H9 (cell line): ENCODE measurements at regions not wholly inside any gene's neighbourhood (a gene's known extent, or its start where the extent isn't known, plus 50 kb on each side); places are given as distances from the start of the nearest gene placed in this dataset.

Source experiments
- DNase-seq: peaks from one replicate; pipeline ENCODE4 v3.0.0-alpha.2; 2017
- H2AFZ ChIP-seq: one replicate; pipeline ENCODE4 v1.6.1; 2013; ENCODE audit warnings: mild to moderate bottlenecking, low read length, control low read depth, moderate library complexity
- H2AK5ac ChIP-seq: 2 replicates; pipeline ENCODE4 v1.6.1; 2013; ENCODE audit warnings: low read length, control low read depth, mixed read lengths; ENCODE audit not compliant: insufficient read length
- H2BK120ac ChIP-seq: one replicate; pipeline ENCODE4 v1.6.1; 2013; ENCODE audit warnings: low read depth, mild to moderate bottlenecking, low read length, control low read depth, inconsistent platforms; ENCODE audit not compliant: poor library complexity, severe bottlenecking
- H2BK12ac ChIP-seq: 2 replicates; pipeline ENCODE4 v1.6.1; 2013; ENCODE audit warnings: low read length, control low read depth, mixed read lengths, low read depth; ENCODE audit not compliant: insufficient read length
- H2BK15ac ChIP-seq: 2 replicates; pipeline ENCODE4 v1.6.1; 2013; ENCODE audit warnings: low read depth, low read length, control low read depth
- H2BK20ac ChIP-seq: one replicate; pipeline ENCODE4 v1.6.1; 2013; ENCODE audit warnings: low read depth, mild to moderate bottlenecking, low read length, control low read depth, inconsistent platforms; ENCODE audit not compliant: poor library complexity, severe bottlenecking
- H2BK5ac ChIP-seq: 2 replicates; pipeline ENCODE4 v1.6.1; 2013; ENCODE audit warnings: low read length, control low read depth, mixed read lengths; ENCODE audit not compliant: insufficient read length
- H3K14ac ChIP-seq: 2 replicates; pipeline ENCODE4 v1.6.1; 2013; ENCODE audit warnings: low read length, control low read depth; ENCODE audit not compliant: insufficient read depth
- H3K18ac ChIP-seq: 2 replicates; pipeline ENCODE4 v1.6.1; 2013; ENCODE audit warnings: low read depth, mild to moderate bottlenecking, mixed read lengths, low read length, control low read depth; ENCODE audit not compliant: insufficient read length
- H3K23ac ChIP-seq: 2 replicates; pipeline ENCODE4 v1.6.1; 2013; ENCODE audit warnings: low read length, control low read depth, mixed read lengths, low read depth; ENCODE audit not compliant: insufficient read length
- H3K23me2 ChIP-seq: 2 replicates; pipeline ENCODE4 v1.6.1; 2013; ENCODE audit warnings: low read depth, mild to moderate bottlenecking, mixed read lengths, low read length, control low read depth; ENCODE audit not compliant: insufficient read length, poor library complexity, severe bottlenecking
- H3K27ac ChIP-seq: 2 replicates; pipeline ENCODE4 v1.5.1; 2013; ENCODE audit warnings: low read length, control low read depth, mixed read lengths, low read depth; ENCODE audit not compliant: insufficient read length
- H3K27me3 ChIP-seq: 2 replicates; pipeline ENCODE4 v1.6.1; 2013; ENCODE audit warnings: low read length, control low read depth, inconsistent platforms; ENCODE audit not compliant: insufficient read depth
- H3K4ac ChIP-seq: 2 replicates; pipeline ENCODE4 v1.6.1; 2013; ENCODE audit warnings: low read depth, mild to moderate bottlenecking, control low read depth, inconsistent platforms, low read length, moderate library complexity
- H3K4me1 ChIP-seq: 2 replicates; pipeline ENCODE4 v1.6.1; 2013; ENCODE audit warnings: low read length, control low read depth, inconsistent platforms; ENCODE audit not compliant: insufficient read depth
- H3K4me2 ChIP-seq: 2 replicates; pipeline ENCODE4 v1.6.1; 2013; ENCODE audit warnings: low read length, control low read depth, mixed read lengths; ENCODE audit not compliant: insufficient read length, insufficient read depth
- H3K56ac ChIP-seq: 2 replicates; pipeline ENCODE4 v1.6.1; 2013; ENCODE audit warnings: low read depth, mild to moderate bottlenecking, mixed read lengths, low read length, control low read depth; ENCODE audit not compliant: insufficient read length
- H3K79me1 ChIP-seq: 2 replicates; pipeline ENCODE4 v1.6.1; 2013; ENCODE audit warnings: low read depth, mild to moderate bottlenecking, moderate library complexity, low read length, control low read depth, inconsistent platforms; ENCODE audit not compliant: insufficient read depth, poor library complexity, severe bottlenecking
- H3K79me2 ChIP-seq: 2 replicates; pipeline ENCODE4 v1.6.1; 2013; ENCODE audit warnings: low read length, control low read depth, inconsistent platforms; ENCODE audit not compliant: insufficient read depth
- H3K9ac ChIP-seq: 2 replicates; pipeline ENCODE4 v1.6.1; 2013; ENCODE audit warnings: low read length, control low read depth, mixed read lengths; ENCODE audit not compliant: insufficient read length; ENCODE audit errors: extremely low read depth
- H3K9me3 ChIP-seq: one replicate; pipeline ENCODE4 v1.6.1; 2013; ENCODE audit warnings: low read depth, low read length, inconsistent platforms; ENCODE audit not compliant: control insufficient read depth
- H3T11ph ChIP-seq: one replicate; pipeline ENCODE4 v1.6.1; 2013; ENCODE audit warnings: mild to moderate bottlenecking, low read length, control low read depth, inconsistent platforms
- H4K20me1 ChIP-seq: one replicate; pipeline ENCODE4 v1.6.1; 2013; ENCODE audit not compliant: control insufficient read depth, insufficient read length, insufficient read depth
- H4K5ac ChIP-seq: 2 replicates; pipeline ENCODE4 v1.6.1; 2013; ENCODE audit warnings: low read depth, mild to moderate bottlenecking, mixed read lengths, low read length, control low read depth; ENCODE audit not compliant: insufficient read length
- H4K8ac ChIP-seq: replicated peaks from 2 replicates; pipeline ENCODE4 v1.6.1; 2013; ENCODE audit warnings: low read length, control low read depth, mixed read lengths, low read depth; ENCODE audit not compliant: insufficient read length
- H4K91ac ChIP-seq: 2 replicates; pipeline ENCODE4 v1.6.1; 2013; ENCODE audit warnings: low read depth, mild to moderate bottlenecking, moderate library complexity, mixed read lengths, low read length, control low read depth; ENCODE audit not compliant: insufficient read length
- H3K27ac Mint-ChIP-seq, 3 experiments: 2 replicates in 2 of 3; 3 replicates in 1 of 3; pipeline ENCODE4 v1.8.0; 2020 to 2021; ENCODE audit warnings: mixed read lengths in 3 of 3, mild to moderate bottlenecking in 1 of 3, moderate library complexity in 1 of 3
- H3K27me3 Mint-ChIP-seq: 2 replicates; pipeline ENCODE4 v1.8.0; 2021; ENCODE audit warnings: low read depth, mild to moderate bottlenecking, moderate library complexity, mixed read lengths
- H3K36me3 Mint-ChIP-seq, 3 experiments: 2 replicates in 2 of 3; 3 replicates in 1 of 3; pipeline ENCODE4 v1.8.0; 2020 to 2021; ENCODE audit warnings: low read depth in 3 of 3, mixed read lengths in 3 of 3; ENCODE audit not compliant: insufficient read depth in 1 of 3
- H3K4me1 Mint-ChIP-seq, 2 experiments: 2 replicates each; pipeline ENCODE4 v1.8.0; 2020; ENCODE audit warnings: mixed read lengths in 2 of 2
- H3K4me3 Mint-ChIP-seq, 2 experiments: 2 replicates in 1 of 2; 3 replicates in 1 of 2; pipeline ENCODE4 v1.8.0; 2020 to 2021; ENCODE audit warnings: mild to moderate bottlenecking in 2 of 2, mixed read lengths in 2 of 2, moderate library complexity in 1 of 2
- H3K9me3 Mint-ChIP-seq, 2 experiments: 2 replicates in 1 of 2; 3 replicates in 1 of 2; pipeline ENCODE4 v1.8.0; 2020; ENCODE audit warnings: mild to moderate bottlenecking in 2 of 2, mixed read lengths in 2 of 2, moderate library complexity in 1 of 2
- WGBS: extraction: QIAGEN DNeasy Blood & Tissue Kit; methylation state at CpG from one replicate; pipeline ENCODE4 v1.1.7; 2013; ENCODE audit warnings: missing lambda C conversion rate, low lambda C conversion rate, mixed read lengths; ENCODE audit not compliant: insufficient read length; ENCODE audit errors: extremely low coverage; 5-methylcytosine and 5-hydroxymethylcytosine counted together
- TF ChIP-seq, protein P1 (sequence below): fragments of 200-600 bp; sonication (generic); conservative IDR thresholded peaks from 3 replicates; pipeline ENCODE4 v1.8.0; 2021; ENCODE audit warnings: antibody characterized with exemption, mild to moderate bottlenecking

DNA sequence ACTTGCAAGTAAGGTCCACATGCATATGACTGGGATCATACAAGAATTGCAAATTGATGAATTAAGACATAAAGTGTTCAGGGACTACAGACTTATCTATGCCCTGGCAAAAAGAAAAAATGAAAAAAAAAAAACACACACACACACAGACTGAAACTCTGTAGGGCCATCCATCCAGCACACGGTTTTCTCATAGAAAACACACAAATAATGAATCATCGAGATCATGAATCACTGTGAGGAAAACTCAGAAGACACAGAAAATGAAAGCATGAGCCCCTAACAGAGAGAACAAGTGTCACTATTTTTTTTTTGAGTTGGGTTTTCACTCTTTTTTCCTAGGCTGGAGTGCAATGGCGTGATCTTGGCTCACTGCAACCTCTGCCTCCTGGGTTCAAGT, 185.2 kb downstream of the IRX2 start:
- H3K9me3 Mint-ChIP-seq = no peaks in the 10 kb centered on the region
- H4K91ac ChIP-seq = no peak overlapping the region
- no peak overlapping the region for H2BK120ac ChIP-seq
- no peaks in the 10 kb centered on the region for H4K20me1 ChIP-seq
- no peak overlapping the region; a peak in 1 of 7 replicates for H3K27ac Mint-ChIP-seq
- H3K27me3 ChIP-seq = no peaks in the 10 kb centered on the region
- no peaks in the 10 kb centered on the region for H3K79me2 ChIP-seq
- H3K9ac ChIP-seq = no peak overlapping the region
- no peaks in the 10 kb centered on the region; the same call in 1 of the 2 replicates for H3K4me1 ChIP-seq
- H3K4me3 Mint-ChIP-seq = no peak overlapping the region
- no peak overlapping the region for H2BK5ac ChIP-seq
- no peak overlapping the region for H2AK5ac ChIP-seq
- H3K4ac ChIP-seq = no peak overlapping the region
- no peak overlapping the region for H2BK15ac ChIP-seq
- H3K23me2 ChIP-seq = no peaks in the 10 kb centered on the region
- H2BK12ac ChIP-seq = no peak overlapping the region
- no peak overlapping the region for H3K4me2 ChIP-seq
- no peak overlapping the region for H3K18ac ChIP-seq
- DNase-seq = no peak
- H4K5ac ChIP-seq = no peak overlapping the region
- H4K8ac ChIP-seq = no peak overlapping the region
- H3T11ph ChIP-seq = no peak overlapping the region
- H3K56ac ChIP-seq = no peak overlapping the region
- H3K23ac ChIP-seq = no peak overlapping the region
- no peak overlapping the region for H2AFZ ChIP-seq
- no peaks in the 10 kb centered on the region for H3K9me3 ChIP-seq
- no peak overlapping the region for H3K14ac ChIP-seq
- TF ChIP-seq, protein P1, sequence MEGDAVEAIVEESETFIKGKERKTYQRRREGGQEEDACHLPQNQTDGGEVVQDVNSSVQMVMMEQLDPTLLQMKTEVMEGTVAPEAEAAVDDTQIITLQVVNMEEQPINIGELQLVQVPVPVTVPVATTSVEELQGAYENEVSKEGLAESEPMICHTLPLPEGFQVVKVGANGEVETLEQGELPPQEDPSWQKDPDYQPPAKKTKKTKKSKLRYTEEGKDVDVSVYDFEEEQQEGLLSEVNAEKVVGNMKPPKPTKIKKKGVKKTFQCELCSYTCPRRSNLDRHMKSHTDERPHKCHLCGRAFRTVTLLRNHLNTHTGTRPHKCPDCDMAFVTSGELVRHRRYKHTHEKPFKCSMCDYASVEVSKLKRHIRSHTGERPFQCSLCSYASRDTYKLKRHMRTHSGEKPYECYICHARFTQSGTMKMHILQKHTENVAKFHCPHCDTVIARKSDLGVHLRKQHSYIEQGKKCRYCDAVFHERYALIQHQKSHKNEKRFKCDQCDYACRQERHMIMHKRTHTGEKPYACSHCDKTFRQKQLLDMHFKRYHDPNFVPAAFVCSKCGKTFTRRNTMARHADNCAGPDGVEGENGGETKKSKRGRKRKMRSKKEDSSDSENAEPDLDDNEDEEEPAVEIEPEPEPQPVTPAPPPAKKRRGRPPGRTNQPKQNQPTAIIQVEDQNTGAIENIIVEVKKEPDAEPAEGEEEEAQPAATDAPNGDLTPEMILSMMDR = no peak
- H3K27ac ChIP-seq = no peak overlapping the region
- no peak overlapping the region for H2BK20ac ChIP-seq
- peaks cover 15% of the 10 kb centered on the region for H3K27me3 Mint-ChIP-seq
- no peaks in the 10 kb centered on the region for H3K36me3 Mint-ChIP-seq
- WGBS = no CpG with 5 or more reads among the region's 3 CpGs
- no peaks in the 10 kb centered on the region for H3K79me1 ChIP-seq
- H3K4me1 Mint-ChIP-seq = peaks cover 10 to 13% of the 10 kb centered on the region in 2 experiments
